Ureter (tissue), 1 donor: ENCODE measurements at regions not wholly inside any gene's neighbourhood (a gene's known extent, or its start where the extent isn't known, plus 50 kb on each side); places are given as distances from the start of the nearest gene placed in this dataset.
"Not testable (repeated sequence)": the region's sequence is repeated elsewhere in the genome, so short reads cannot be mapped to it uniquely, and the experiment has no call there.

ENCODE experiments used
- DNase-seq: peaks from one replicate; pipeline ENCODE4 v3.0.0-alpha.2; 2020; ENCODE audit warnings: low spot score
- donor health status: DM: yes; HTN: yes; CAD: no.

GRCh38 chr10:8128511-8128910 lies 74.0 kb downstream of the GATA3 start:
- DNase-seq, result no peak

GRCh38 chr10:8129438-8129837 lies 75.0 kb downstream of the GATA3 start:
- no peak for DNase-seq

- DNase-seq, result no peak
Measured at GRCh38 chr10:8130973-8131911, 76.8 kb downstream of the GATA3 start.

- no peak for DNase-seq
Measured at GRCh38 chr10:8133146-8133545, 78.7 kb downstream of the GATA3 start.

GRCh38 chr10:8136736-8137135 lies 82.2 kb downstream of the GATA3 start:
- no peak for DNase-seq

GRCh38 chr10:8137272-8137681 lies 82.8 kb downstream of the GATA3 start:
- DNase-seq, result no peak

- no peak for DNase-seq
Measured at GRCh38 chr10:8137726-8138125, 83.2 kb downstream of the GATA3 start.

- DNase-seq, result no peak
Measured at GRCh38 chr10:8138471-8138870, 84.0 kb downstream of the GATA3 start.

GRCh38 chr10:8144496-8144895 lies 90.0 kb downstream of the GATA3 start:
- DNase-seq, result no peak

- DNase-seq, result no peak
Measured at GRCh38 chr10:8146650-8147049, 92.2 kb downstream of the GATA3 start.

- DNase-seq, result no peak
Measured at GRCh38 chr10:8149991-8150390, 95.5 kb downstream of the GATA3 start.

GRCh38 chr10:8150401-8150905 lies 96.0 kb downstream of the GATA3 start:
- no peak for DNase-seq

- DNase-seq, result no peak
Measured at GRCh38 chr10:8151086-8151485, 96.6 kb downstream of the GATA3 start.

GRCh38 chr10:8156918-8157317 lies 102.4 kb downstream of the GATA3 start:
- DNase-seq, result no peak

GRCh38 chr10:8158193-8159071 lies 103.9 kb downstream of the GATA3 start:
- DNase-seq, result no peak

- DNase-seq, result no peak
Measured at GRCh38 chr10:8159341-8160165, 105.1 kb downstream of the GATA3 start.

GRCh38 chr10:8163824-8164223 lies 109.3 kb downstream of the GATA3 start:
- DNase-seq, result no peak

- DNase-seq, result not testable (repeated sequence)
Measured at GRCh38 chr10:8164640-8165039, 110.2 kb downstream of the GATA3 start.

- DNase-seq, result no peak
Measured at GRCh38 chr10:8168836-8169235, 114.3 kb downstream of the GATA3 start.

GRCh38 chr10:8171008-8171407 lies 116.5 kb downstream of the GATA3 start:
- no peak for DNase-seq

GRCh38 chr10:8172604-8173003 lies 118.1 kb downstream of the GATA3 start:
- DNase-seq, result no peak
